Upper lobe of left lung (tissue), 6 donors: ENCODE measurements at regions not wholly inside any gene's neighbourhood (a gene's known extent, or its start where the extent isn't known, plus 50 kb on each side); places are given as distances from the start of the nearest gene placed in this dataset.
A peak's percentile ranks its signal among the peaks of the same experiment; 100 is the strongest.

Experiments
- ATAC-seq, 2 donors: fragments of 200-7000 bp; cut with Tn5 transposase; one replicate each; pipeline ENCODE4 v1.9.1; 2022; ENCODE audit warnings: mild to moderate bottlenecking in 2 of 2, moderate library complexity in 2 of 2; ENCODE audit not compliant: low FRiP score in 2 of 2
- DNase-seq, 2 donors: peaks; one replicate each; pipeline ENCODE4 v3.0.0-alpha.2; 2019 to 2020
- H3K27ac ChIP-seq, 4 donors: fragments of 200-600 bp; sonication (generic); one replicate each; pipeline ENCODE4 v1.5.1; 2016 to 2019
- H3K27me3 ChIP-seq, 4 donors: fragments of 200-600 bp; sonication (generic); one replicate each; pipeline ENCODE4 v1.5.1; 2017 to 2019
- H3K36me3 ChIP-seq, 4 donors: fragments of 200-600 bp; sonication (generic); one replicate each; pipeline ENCODE4 v1.5.1; 2016 to 2019
- H3K4me1 ChIP-seq, 4 donors: fragments of 200-600 bp; sonication (generic); one replicate each; pipeline ENCODE4 v1.5.1; 2018 to 2019
- H3K4me3 ChIP-seq, 4 donors: fragments of 200-600 bp; sonication (generic); one replicate each; pipeline ENCODE4 v1.5.1; 2017 to 2019; ENCODE audit warnings: mild to moderate bottlenecking in 2 of 4, moderate library complexity in 1 of 4
- H3K9me3 ChIP-seq, 4 donors: fragments of 200-600 bp; sonication (generic); one replicate each; pipeline ENCODE4 v1.5.1; 2018 to 2019
- EP300 ChIP-seq, 4 donors: sonication (generic); formaldehyde crosslinking; IDR thresholded peaks; one replicate each; pipeline ENCODE4 v1.5.1; 2017; ENCODE audit warnings: antibody characterized with exemption in 4 of 4, control low read depth in 2 of 4
- POLR2A ChIP-seq, 4 donors: fragments of 450-650 bp; IDR thresholded peaks; one replicate each; pipeline ENCODE4 v1.5.1; 2016 to 2017; ENCODE audit warnings: antibody characterized with exemption in 4 of 4, mild to moderate bottlenecking in 2 of 4
- POLR2AphosphoS5 ChIP-seq, 2 donors: sonication (generic); formaldehyde crosslinking; IDR thresholded peaks; one replicate each; pipeline ENCODE4 v1.5.1; 2017; ENCODE audit warnings: antibody characterized with exemption in 2 of 2
- WGBS, 2 donors: methylation state at CpG; one replicate each; pipeline ENCODE4 v1.1.5; 2017 to 2018; 5-methylcytosine and 5-hydroxymethylcytosine counted together
- TF ChIP-seq, protein P1 (sequence below), 6 experiments: fragments of 450-650 bp in 4 of 6; fragments of 200-600 bp in 2 of 6; sonication (generic) in 2 of 6; IDR thresholded peaks; one replicate each; pipeline ENCODE4 v1.5.1; 2016 to 2019; ENCODE audit warnings: antibody characterized with exemption in 6 of 6
- donor health status: DM: no; HTN: no; CAD: no; lungs with moderate emphysema.
- donor health status: DM: no; HTN: yes; CAD: no; lungs with severe emphysema.

DNA sequence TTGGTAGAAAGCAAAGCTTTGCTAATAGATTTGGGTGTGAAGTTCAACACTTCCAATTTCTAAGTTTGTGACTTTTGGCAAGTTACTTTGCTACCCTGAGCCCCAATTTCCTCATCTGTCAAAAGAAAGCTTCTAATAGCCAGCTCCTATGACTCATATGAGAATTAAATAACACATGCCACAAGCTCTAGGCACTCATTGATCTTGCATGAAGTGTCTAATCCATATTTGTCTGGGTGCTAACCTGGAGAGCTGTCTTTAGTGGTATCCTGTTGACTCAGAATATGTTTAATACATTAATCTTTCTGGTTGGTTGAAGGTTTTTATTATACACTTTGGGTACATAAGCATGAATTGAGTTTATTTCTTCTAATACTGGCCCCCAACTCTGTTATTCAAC, 188.8 kb downstream of the POSTN start:
- H3K9me3 ChIP-seq = no peaks in the 10 kb centered on the region
- TF ChIP-seq POLR2A (IDR thresholded peaks at IDR 0.05) = no peak
- no peak for TF ChIP-seq POLR2AphosphoS5 (IDR thresholded peaks at IDR 0.05)
- TF ChIP-seq, protein P1, sequence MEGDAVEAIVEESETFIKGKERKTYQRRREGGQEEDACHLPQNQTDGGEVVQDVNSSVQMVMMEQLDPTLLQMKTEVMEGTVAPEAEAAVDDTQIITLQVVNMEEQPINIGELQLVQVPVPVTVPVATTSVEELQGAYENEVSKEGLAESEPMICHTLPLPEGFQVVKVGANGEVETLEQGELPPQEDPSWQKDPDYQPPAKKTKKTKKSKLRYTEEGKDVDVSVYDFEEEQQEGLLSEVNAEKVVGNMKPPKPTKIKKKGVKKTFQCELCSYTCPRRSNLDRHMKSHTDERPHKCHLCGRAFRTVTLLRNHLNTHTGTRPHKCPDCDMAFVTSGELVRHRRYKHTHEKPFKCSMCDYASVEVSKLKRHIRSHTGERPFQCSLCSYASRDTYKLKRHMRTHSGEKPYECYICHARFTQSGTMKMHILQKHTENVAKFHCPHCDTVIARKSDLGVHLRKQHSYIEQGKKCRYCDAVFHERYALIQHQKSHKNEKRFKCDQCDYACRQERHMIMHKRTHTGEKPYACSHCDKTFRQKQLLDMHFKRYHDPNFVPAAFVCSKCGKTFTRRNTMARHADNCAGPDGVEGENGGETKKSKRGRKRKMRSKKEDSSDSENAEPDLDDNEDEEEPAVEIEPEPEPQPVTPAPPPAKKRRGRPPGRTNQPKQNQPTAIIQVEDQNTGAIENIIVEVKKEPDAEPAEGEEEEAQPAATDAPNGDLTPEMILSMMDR (IDR thresholded peaks at IDR 0.05) = no peak
- no peak for TF ChIP-seq EP300 (IDR thresholded peaks at IDR 0.05)
- no peaks in the 10 kb centered on the region for H3K4me1 ChIP-seq
- no peak overlapping the region for H3K4me3 ChIP-seq
- no peaks in the 10 kb centered on the region for H3K36me3 ChIP-seq
- DNase-seq = no peak
- no peak for ATAC-seq
- no peaks in the 10 kb centered on the region for H3K27me3 ChIP-seq
- H3K27ac ChIP-seq = no peak overlapping the region

DNA sequence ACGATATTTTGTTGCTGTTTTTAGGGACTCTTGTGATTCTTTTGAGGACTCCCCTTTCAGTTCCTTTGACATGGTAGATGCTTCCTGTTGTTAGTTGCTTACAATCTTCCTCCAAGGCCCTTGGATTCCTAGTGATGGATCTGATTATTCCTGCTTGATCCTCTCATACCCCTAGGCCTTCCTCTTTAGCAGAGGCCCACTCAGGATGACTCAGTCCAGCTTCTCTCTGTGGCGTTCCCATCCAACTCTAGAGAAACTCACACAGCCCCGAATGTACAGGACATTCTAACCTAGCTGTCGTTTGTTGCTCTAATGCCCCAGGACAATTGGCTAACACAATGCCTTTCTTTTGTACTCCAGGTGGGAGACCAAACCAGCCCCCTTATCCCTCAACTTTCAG, 191.4 kb downstream of the POSTN start:
- Histone ChIP-seq H3K27ac (no peak overlapping the region), H3K27me3 (no peaks in the 10 kb centered on the region), H3K36me3 (no peaks in the 10 kb centered on the region), H3K4me1 (no peaks in the 10 kb centered on the region), H3K4me3 (no peak overlapping the region), H3K9me3 (no peaks in the 10 kb centered on the region)
- TF ChIP-seq POLR2A (IDR thresholded peaks at IDR 0.05) = no peak
- TF ChIP-seq, protein P1 (IDR thresholded peaks at IDR 0.05) = no peak
- no peak for TF ChIP-seq POLR2AphosphoS5 (IDR thresholded peaks at IDR 0.05)
- TF ChIP-seq EP300 (IDR thresholded peaks at IDR 0.05) = no peak
- DNase-seq (no peak), ATAC-seq (no peak)
- WGBS, 2 donors = 89% methylated on average over 4 of the region's 4 CpGs

DNA sequence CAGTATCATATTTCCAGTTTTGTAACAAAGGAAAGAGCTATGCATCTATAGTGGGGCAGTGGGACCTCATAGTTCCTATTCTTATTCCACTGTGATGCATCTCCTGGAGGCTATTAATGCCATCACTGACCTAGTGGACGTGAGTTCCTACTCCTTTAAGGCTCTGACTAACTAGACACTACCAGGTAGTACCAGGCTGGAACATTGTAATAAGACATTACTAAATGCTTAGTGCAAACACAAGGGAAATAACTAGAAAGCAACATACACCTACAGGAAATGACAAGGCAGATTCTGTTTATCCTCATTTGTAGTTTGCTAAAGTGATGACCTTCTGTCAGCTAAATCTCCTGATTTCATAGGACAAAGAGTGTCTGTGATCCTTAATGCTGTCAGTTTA, 192.5 kb downstream of the POSTN start:
- Histone ChIP-seq H3K4me3 (no peak overlapping the region), H3K4me1 (no peaks in the 10 kb centered on the region), H3K27me3 (no peaks in the 10 kb centered on the region), H3K9me3 (no peaks in the 10 kb centered on the region), H3K36me3 (no peaks in the 10 kb centered on the region), H3K27ac (no peak overlapping the region)
- DNase-seq (no peak), ATAC-seq (no peak)
- 80 to 81% methylated on average over 1 of the region's 1 CpG for WGBS, 2 donors
- no peak for TF ChIP-seq POLR2A (IDR thresholded peaks at IDR 0.05)
- no peak for TF ChIP-seq POLR2AphosphoS5 (IDR thresholded peaks at IDR 0.05)
- no peak for TF ChIP-seq EP300 (IDR thresholded peaks at IDR 0.05)
- TF ChIP-seq, protein P1 (IDR thresholded peaks at IDR 0.05) = no peak

DNA sequence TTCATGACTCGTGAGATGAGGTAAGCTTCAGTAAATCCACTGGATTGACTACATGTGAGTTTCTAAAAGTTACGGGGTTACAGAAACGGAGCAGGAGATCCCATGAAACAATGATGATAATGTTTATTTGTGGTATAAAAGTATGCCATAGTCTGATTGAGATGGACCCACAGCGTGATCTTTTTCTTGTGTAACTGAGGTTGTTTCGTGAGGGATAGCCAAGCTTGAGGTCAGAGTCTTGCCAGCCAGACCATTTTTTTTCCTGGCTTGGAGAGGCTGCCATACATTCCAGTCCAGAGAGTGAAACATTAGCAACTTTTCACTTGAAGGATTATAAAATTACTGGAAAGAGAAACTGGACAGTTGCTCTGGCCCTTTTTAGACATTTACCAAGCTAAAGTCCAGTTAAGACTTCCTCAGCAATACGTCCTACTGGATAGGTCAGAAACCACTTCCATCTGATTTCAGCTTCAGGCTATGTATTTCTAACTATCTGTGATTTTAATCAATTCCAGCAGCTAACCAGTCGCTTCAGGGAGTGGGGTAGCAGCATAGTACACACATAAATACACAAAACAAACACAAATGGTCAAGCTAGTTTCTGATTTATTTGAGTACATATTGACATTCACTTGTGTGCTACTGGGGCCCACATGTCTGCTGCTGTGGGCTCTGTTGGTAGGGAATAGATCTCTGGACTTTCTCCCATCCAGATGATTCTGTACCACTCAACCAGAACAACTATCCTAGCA, 194.6 kb downstream of the POSTN start:
- Histone ChIP-seq H3K27ac (no peak overlapping the region), H3K36me3 (no peaks in the 10 kb centered on the region), H3K9me3 (no peaks in the 10 kb centered on the region), H3K4me1 (no peaks in the 10 kb centered on the region), H3K27me3 (no peaks in the 10 kb centered on the region), H3K4me3 (no peak overlapping the region)
- TF ChIP-seq, protein P1 (IDR thresholded peaks at IDR 0.05) = no peak
- TF ChIP-seq POLR2AphosphoS5 (IDR thresholded peaks at IDR 0.05) = no peak
- no peak for TF ChIP-seq POLR2A (IDR thresholded peaks at IDR 0.05)
- no peak for TF ChIP-seq EP300 (IDR thresholded peaks at IDR 0.05)
- DNase-seq = no peak
- 70 to 80% methylated on average over 7 of the region's 7 CpGs for WGBS, 2 donors
- ATAC-seq = peak in 1 of 2 donors; percentile 10

DNA sequence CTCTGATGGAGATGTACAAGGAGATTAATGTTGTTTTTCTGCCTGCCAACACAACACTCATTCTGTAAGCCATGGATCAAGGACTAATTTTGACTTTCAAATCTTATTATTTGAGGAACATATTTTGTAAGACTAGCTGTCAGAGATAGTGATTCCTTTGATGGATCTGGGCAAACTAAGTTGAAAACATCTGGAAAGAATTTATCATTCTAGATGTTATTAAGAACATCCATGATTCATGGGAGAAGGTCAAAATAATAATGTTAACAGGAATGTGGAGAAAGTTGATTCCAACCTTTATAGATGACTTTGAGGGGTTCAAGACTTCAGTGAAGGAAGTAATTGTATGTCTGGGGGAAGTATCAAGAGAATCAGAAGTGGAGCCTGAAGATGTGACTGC, 196.8 kb downstream of the POSTN start:
- Histone ChIP-seq H3K36me3 (no peaks in the 10 kb centered on the region), H3K27me3 (no peaks in the 10 kb centered on the region), H3K4me1 (no peaks in the 10 kb centered on the region), H3K27ac (no peak overlapping the region), H3K9me3 (no peaks in the 10 kb centered on the region), H3K4me3 (no peak overlapping the region)
- no peak for TF ChIP-seq POLR2A (IDR thresholded peaks at IDR 0.05)
- no peak for TF ChIP-seq POLR2AphosphoS5 (IDR thresholded peaks at IDR 0.05)
- no peak for TF ChIP-seq EP300 (IDR thresholded peaks at IDR 0.05)
- TF ChIP-seq, protein P1 (IDR thresholded peaks at IDR 0.05) = no peak
- no peak for DNase-seq
- ATAC-seq = no peak
